SK-N-SH (cell line): ENCODE measurements at regions not wholly inside any gene's neighbourhood (a gene's known extent, or its start where the extent isn't known, plus 50 kb on each side); places are given as distances from the start of the nearest gene placed in this dataset.

ENCODE experiments used
- CTCF ChIA-PET: fragments of 300-600, 350-600 bp; formaldehyde crosslinking; extraction: SDS; loops from one replicate; lab custom pipeline; 2021; lab: Yijun Ruan, JAX
- POLR2A ChIA-PET: fragments of 350-600 bp; sonication (Branson Sonifier 250); formaldehyde crosslinking; extraction: SDS; loops from one replicate; lab custom pipeline; 2020; ENCODE audit warnings: antibody characterized with exemption, inconsistent platforms; lab: Yijun Ruan, JAX
- DNase-seq: peaks from one replicate; pipeline ENCODE4 v3.0.0; 2012
- H2AFZ ChIP-seq: fragments of 200-600 bp; sonication (generic); 2 replicates; pipeline ENCODE4 v1.8.1; 2016; ENCODE audit warnings: antibody characterized with exemption, mild to moderate bottlenecking, low read depth
- H3F3A ChIP-seq: fragments of 200-600 bp; sonication (generic); replicated peaks from 2 replicates; pipeline ENCODE3; 2016; ENCODE audit warnings: antibody characterized with exemption, mild to moderate bottlenecking; ENCODE audit not compliant: insufficient read depth
- H3K27ac ChIP-seq, 2 experiments: fragments of 200-500 bp in 1 of 2; fragments of 200-600 bp in 1 of 2; sonication (Bioruptor generic) in 1 of 2; sonication (generic), shearing (Covaris generic) in 1 of 2; 2 replicates each; pipeline versions ENCODE4 v1.5.1 to v1.6.1; 2014 to 2016; ENCODE audit warnings: low read depth in 2 of 2, inconsistent platforms in 1 of 2, low read length in 1 of 2, mild to moderate bottlenecking in 1 of 2, mixed read lengths in 1 of 2
- H3K27me3 ChIP-seq: fragments of 200-600 bp; sonication (generic), shearing (Covaris generic); 2 replicates; pipeline ENCODE4 v1.6.1; 2016; ENCODE audit warnings: mixed run types; ENCODE audit not compliant: insufficient read depth
- H3K36me3 ChIP-seq, 2 experiments: fragments of 200-500 bp in 1 of 2; fragments of 200-600 bp in 1 of 2; sonication (Bioruptor generic) in 1 of 2; sonication (generic) in 1 of 2; replicated peaks in 1 of 2; 2 replicates each; pipeline versions ENCODE3 to v1.5.1; 2014 to 2016; ENCODE audit warnings: low read length in 1 of 2, mild to moderate bottlenecking in 1 of 2; ENCODE audit not compliant: insufficient read depth in 2 of 2, control insufficient read depth in 1 of 2
- H3K4me1 ChIP-seq, 2 experiments: fragments of 200-500 bp in 1 of 2; fragments of 200-600 bp in 1 of 2; sonication (Bioruptor generic) in 1 of 2; sonication (generic), shearing (Covaris generic) in 1 of 2; 2 replicates each; pipeline versions ENCODE4 v1.5.1 to v1.6.1; 2014 to 2016; ENCODE audit warnings: low read depth in 1 of 2, low read length in 1 of 2, mixed run types in 1 of 2; ENCODE audit not compliant: insufficient read depth in 2 of 2, control insufficient read depth in 1 of 2
- H3K4me2 ChIP-seq: fragments of 200-600 bp; sonication (generic), shearing (Covaris generic); 2 replicates; pipeline ENCODE4 v1.6.1; 2017; ENCODE audit warnings: mixed run types
- H3K4me3 ChIP-seq, 2 experiments: fragments of 200-500 bp in 1 of 2; fragments of 200-600 bp in 1 of 2; sonication (Bioruptor generic) in 1 of 2; sonication (generic), shearing (Covaris generic) in 1 of 2; 2 replicates each; pipeline versions ENCODE4 v1.5.1 to v1.8.1; 2014 to 2016; ENCODE audit warnings: low read depth in 2 of 2, inconsistent platforms in 1 of 2, low read length in 1 of 2, mild to moderate bottlenecking in 1 of 2, mixed read lengths in 1 of 2, moderate library complexity in 1 of 2
- H3K79me2 ChIP-seq: fragments of 200-600 bp; sonication (generic); 2 replicates; pipeline ENCODE4 v1.8.1; 2017; ENCODE audit warnings: mild to moderate bottlenecking; ENCODE audit not compliant: insufficient read depth
- H3K9ac ChIP-seq: fragments of 200-600 bp; sonication (generic); 2 replicates; pipeline ENCODE4 v1.6.1; 2017; ENCODE audit warnings: mixed run types
- H3K9me2 ChIP-seq: fragments of 200-600 bp; sonication (generic); 2 replicates; pipeline ENCODE4 v1.6.1; 2017; ENCODE audit warnings: mixed run types
- H3K9me3 ChIP-seq: fragments of 200-600 bp; sonication (generic); 2 replicates; pipeline ENCODE4 v1.6.1; 2017; ENCODE audit warnings: mixed run types, mild to moderate bottlenecking, moderate library complexity
- H4K20me1 ChIP-seq: fragments of 200-600 bp; sonication (generic); 2 replicates; pipeline ENCODE4 v1.6.1; 2017; ENCODE audit warnings: mild to moderate bottlenecking, mixed run types; ENCODE audit not compliant: insufficient read depth
- CTCF ChIP-seq: fragments of 200-600 bp; sonication (generic); IDR thresholded peaks from 2 replicates; pipeline ENCODE4 v1.6.1; 2017; ENCODE audit warnings: antibody characterized with exemption, mild to moderate bottlenecking, moderate library complexity
- ELF1 ChIP-seq: IDR thresholded peaks from 2 replicates; pipeline ENCODE4 v1.4.0; 2012
- EZH2phosphoT487 ChIP-seq: fragments of 200-600 bp; sonication (generic); IDR thresholded peaks from 2 replicates; pipeline ENCODE4 v1.6.1; 2017; ENCODE audit warnings: low read depth, mixed run types, mild to moderate bottlenecking, antibody characterized with exemption, moderate library complexity, borderline replicate concordance
- FOSL2 ChIP-seq: IDR thresholded peaks from 2 replicates; pipeline ENCODE4 v1.4.0; 2012; ENCODE audit warnings: low read depth, mild to moderate bottlenecking, moderate library complexity, borderline replicate concordance
- FOXM1 ChIP-seq: IDR thresholded peaks from 2 replicates; pipeline ENCODE4 v1.4.0; 2012; ENCODE audit warnings: low read depth, mild to moderate bottlenecking
- GABPA ChIP-seq: IDR thresholded peaks from 2 replicates; pipeline ENCODE4 v1.4.0; 2012; ENCODE audit warnings: low read depth, mild to moderate bottlenecking
- GATA2 ChIP-seq: sonication (generic); formaldehyde crosslinking; IDR thresholded peaks from 2 replicates; pipeline ENCODE4 v1.5.0; 2020; ENCODE audit warnings: mild to moderate bottlenecking, missing genetic modification reagents
- JUND ChIP-seq: IDR thresholded peaks from 2 replicates; pipeline ENCODE4 v1.4.0; 2012
- MEF2A ChIP-seq: IDR thresholded peaks from 2 replicates; pipeline ENCODE4 v1.4.0; 2012; ENCODE audit warnings: low read depth, borderline replicate concordance
- MXI1 ChIP-seq: IDR thresholded peaks from 2 replicates; pipeline ENCODE4 v1.6.1; 2012; ENCODE audit warnings: mild to moderate bottlenecking, low read depth, low read length, improper control_type of control experiment
- NFIC ChIP-seq: IDR thresholded peaks from 2 replicates; pipeline ENCODE4 v1.4.0; 2012; ENCODE audit warnings: borderline replicate concordance
- RAD21 ChIP-seq: IDR thresholded peaks from 2 replicates; pipeline ENCODE4 v1.6.1; 2012; ENCODE audit warnings: mild to moderate bottlenecking, low read length
- RCOR1 ChIP-seq: fragments of 150-350 bp; IDR thresholded peaks from 2 replicates; pipeline ENCODE4 v1.6.1; 2017; ENCODE audit warnings: antibody characterized with exemption, low read length
- RXRA ChIP-seq: IDR thresholded peaks from 2 replicates; pipeline ENCODE4 v1.4.0; 2012; ENCODE audit warnings: low read depth, mild to moderate bottlenecking, borderline replicate concordance
- SIN3A ChIP-seq: IDR thresholded peaks from 2 replicates; pipeline ENCODE4 v1.6.1; 2012; ENCODE audit warnings: low read depth, mild to moderate bottlenecking, low read length, moderate library complexity, borderline replicate concordance
- USF1 ChIP-seq: IDR thresholded peaks from 2 replicates; pipeline ENCODE4 v1.4.0; 2012; ENCODE audit warnings: low read depth, borderline replicate concordance
- USF2 ChIP-seq: fragments of 150-350 bp; IDR thresholded peaks from 2 replicates; pipeline ENCODE4 v1.6.1; 2017; ENCODE audit warnings: antibody characterized with exemption, low read length, low read depth, borderline replicate concordance
- WGBS: methylation state at CpG from one replicate; pipeline ENCODE4 v1.1.6; 2017; ENCODE audit warnings: low lambda C conversion rate; 5-methylcytosine and 5-hydroxymethylcytosine counted together

- H3K9me2 ChIP-seq = no peaks in the 10 kb centered on the region
- peak overlapping the region in 1 of 2 experiments; percentile 51; a peak in 3 of 4 replicates for H3K4me3 ChIP-seq
- H3K27me3 ChIP-seq = peaks cover 43% of the 10 kb centered on the region
- H3K27ac ChIP-seq = peak overlapping the region in 1 of 2 experiments; percentile 67; a peak in 1 of 4 replicates
- no peaks in the 10 kb centered on the region for H4K20me1 ChIP-seq
- H3K79me2 ChIP-seq = no peaks in the 10 kb centered on the region
- no peaks in the 10 kb centered on the region for H3F3A ChIP-seq
- no peak overlapping the region for H3K9ac ChIP-seq
- WGBS = 2% methylated on average over 30 of the region's 93 CpGs
- no peak overlapping the region for H3K4me2 ChIP-seq
- no peak overlapping the region for H2AFZ ChIP-seq
- TF ChIP-seq RAD21 (0 out of 2 replicates have a peak, but pooled peaks have one; percentile 30), RCOR1 (0 out of 2 replicates have a peak, but pooled peaks have one; percentile 8), NFIC (no peak), MXI1 (peak; percentile 59; the same call in 1 of the 2 replicates), CTCF (peak; percentile 38)
- TF ChIP-seq, all 33 proteins: peak for 4
- ChIA-PET POLR2A (no interaction called here), CTCF (interaction anchor here (0.6 to 3.7 kb wide), 33 partner anchors 10 to 268 kb away, joined by 3 to 23 read pairs (median 4); no protein-coding TSS in a partner anchor)
- Histone ChIP-seq H3K4me1 (peaks cover 0 to 6% of the 10 kb centered on the region in 2 experiments; a peak in 2 of 4 replicates), H3K36me3 (no peaks in the 10 kb centered on the region), H3K9me3 (no peaks in the 10 kb centered on the region)
- DNase-seq = peak; percentile 85
These were observed 113.1 kb upstream of the MYL2 start for GRCh38 chr12:111033281-111034082.

GRCh38 chr12:111032591-111032919 lies 112.2 kb upstream of the MYL2 start:
- no peaks in the 10 kb centered on the region for H3K36me3 ChIP-seq
- DNase-seq = no peak
- ChIA-PET CTCF (interaction anchor here (0.6 to 3.7 kb wide), 23 partner anchors 9 to 269 kb away, joined by 3 to 23 read pairs (median 5); no protein-coding TSS in a partner anchor), POLR2A (no interaction called here)
- peaks cover 41% of the 10 kb centered on the region for H3K27me3 ChIP-seq
- no peaks in the 10 kb centered on the region for H3K9me3 ChIP-seq
- H3K9ac ChIP-seq = no peak overlapping the region
- TF ChIP-seq NFIC (no peak), USF2 (no peak), FOSL2 (no peak), SIN3A (no peak), FOXM1 (no peak), MEF2A (no peak), ELF1 (no peak), GABPA (no peak), EZH2phosphoT487 (no peak), RXRA (no peak), JUND (no peak), GATA2 (no peak), USF1 (no peak)
- peaks cover 0 to 6% of the 10 kb centered on the region in 2 experiments; a peak in 2 of 4 replicates for H3K4me1 ChIP-seq
- no peak overlapping the region for H3K27ac ChIP-seq
- WGBS = 63% methylated on average over 5 of the region's 5 CpGs
- no peaks in the 10 kb centered on the region for H3K9me2 ChIP-seq
- no peak overlapping the region for H3K4me3 ChIP-seq
- no peaks in the 10 kb centered on the region for H4K20me1 ChIP-seq
- H3K4me2 ChIP-seq = no peak overlapping the region
- no peaks in the 10 kb centered on the region for H3K79me2 ChIP-seq
- no peak overlapping the region for H2AFZ ChIP-seq
- H3F3A ChIP-seq = no peaks in the 10 kb centered on the region
